ENCODE measurements at regions not wholly inside any gene's neighbourhood (a gene's known extent, or its start where the extent isn't known, plus 50 kb on each side); places are given as distances from the start of the nearest gene placed in this dataset.

GRCh38 chr2:14988600-14988999 lies 356.1 kb downstream of the LRATD1 start:
- ChIA-PET CTCF (no interaction called here), POLR2A (no interaction called here)
- Histone ChIP-seq H3K4me1 (ENCODE audit: control insufficient read depth, insufficient read depth, low read length) (no peaks in the 10 kb centered on the region), H3K27me3 (ENCODE audit: control insufficient read depth, insufficient read depth, low read length) (peaks cover 2% of the 10 kb centered on the region; the same call in 1 of the 2 replicates), H3K9me3 (ENCODE audit: control insufficient read depth, insufficient read depth, low read depth, low read length) (no peaks in the 10 kb centered on the region), H3K36me3 (ENCODE audit: control insufficient read depth, insufficient read depth, low read length) (no peaks in the 10 kb centered on the region), H3K27ac (ENCODE audit: low read length) (no peak overlapping the region), H3K4me3 (ENCODE audit: low read depth in 2 of 2, low read length in 2 of 2) (no peak overlapping the region)
- in situ Hi-C loops (cut with HindIII; ENCODE audit: low pct_unique_long_range_greater_than_20kb, low sequenced_read_pairs), result no loop called here
- no peak for ATAC-seq
- BruUV-seq (replicated peaks), result no TSS peak
- TF ChIP-seq POLR2AphosphoS5 (IDR thresholded peaks at IDR 0.05; ENCODE audit: low read depth, low read length) (no peak), TCF7L2 (IDR thresholded peaks at IDR 0.05; ENCODE audit: low read depth, low read length) (no peak), SIN3A (IDR thresholded peaks at IDR 0.05; ENCODE audit: borderline replicate concordance, insufficient read depth, low read depth, low read length) (no peak), REST (IDR thresholded peaks at IDR 0.05; ENCODE audit: insufficient read depth in 1 of 2, low read depth in 2 of 2, low read length in 1 of 2) (no peak), CTCF (IDR thresholded peaks at IDR 0.05) (no peak)
- intact Hi-C loops (cut with micrococcal nuclease; ENCODE audit: unreplicated experiment), result no loop called here
- DNase-seq (ENCODE audit: low read depth, low spot score), result no peak

- no peaks in the 10 kb centered on the region for H3K4me1 ChIP-seq (ENCODE audit: control insufficient read depth, insufficient read depth, low read length)
- TF ChIP-seq SIN3A (IDR thresholded peaks at IDR 0.05; ENCODE audit: borderline replicate concordance, insufficient read depth, low read depth, low read length) (no peak), REST (IDR thresholded peaks at IDR 0.05; ENCODE audit: insufficient read depth in 1 of 2, low read depth in 2 of 2, low read length in 1 of 2) (no peak), CTCF (IDR thresholded peaks at IDR 0.05) (no peak), TCF7L2 (IDR thresholded peaks at IDR 0.05; ENCODE audit: low read depth, low read length) (no peak), POLR2AphosphoS5 (IDR thresholded peaks at IDR 0.05; ENCODE audit: low read depth, low read length) (no peak)
- H3K27me3 ChIP-seq (ENCODE audit: control insufficient read depth, insufficient read depth, low read length), result no peaks in the 10 kb centered on the region; the same call in 1 of the 2 replicates
- no peaks in the 10 kb centered on the region for H3K36me3 ChIP-seq (ENCODE audit: control insufficient read depth, insufficient read depth, low read length)
- intact Hi-C loops (cut with micrococcal nuclease; ENCODE audit: unreplicated experiment) (no loop called here), in situ Hi-C loops (cut with HindIII; ENCODE audit: low pct_unique_long_range_greater_than_20kb, low sequenced_read_pairs) (no loop called here)
- H3K27ac ChIP-seq (ENCODE audit: low read length), result no peak overlapping the region
- no peaks in the 10 kb centered on the region for H3K9me3 ChIP-seq (ENCODE audit: control insufficient read depth, insufficient read depth, low read depth, low read length)
- no TSS peak for BruUV-seq (replicated peaks)
- ATAC-seq (no peak), DNase-seq (ENCODE audit: low read depth, low spot score) (no peak)
- ChIA-PET CTCF (no interaction called here), POLR2A (no interaction called here)
- H3K4me3 ChIP-seq (ENCODE audit: low read depth in 2 of 2, low read length in 2 of 2), result no peak overlapping the region
Measured at GRCh38 chr2:14991723-14992122, 359.2 kb downstream of the LRATD1 start.

Measured in Panc1 (cell line).